ENCODE measurements at regions not wholly inside any gene's neighbourhood (a gene's known extent, or its start where the extent isn't known, plus 50 kb on each side); places are given as distances from the start of the nearest gene placed in this dataset.

- TF ChIP-seq, protein P1, sequence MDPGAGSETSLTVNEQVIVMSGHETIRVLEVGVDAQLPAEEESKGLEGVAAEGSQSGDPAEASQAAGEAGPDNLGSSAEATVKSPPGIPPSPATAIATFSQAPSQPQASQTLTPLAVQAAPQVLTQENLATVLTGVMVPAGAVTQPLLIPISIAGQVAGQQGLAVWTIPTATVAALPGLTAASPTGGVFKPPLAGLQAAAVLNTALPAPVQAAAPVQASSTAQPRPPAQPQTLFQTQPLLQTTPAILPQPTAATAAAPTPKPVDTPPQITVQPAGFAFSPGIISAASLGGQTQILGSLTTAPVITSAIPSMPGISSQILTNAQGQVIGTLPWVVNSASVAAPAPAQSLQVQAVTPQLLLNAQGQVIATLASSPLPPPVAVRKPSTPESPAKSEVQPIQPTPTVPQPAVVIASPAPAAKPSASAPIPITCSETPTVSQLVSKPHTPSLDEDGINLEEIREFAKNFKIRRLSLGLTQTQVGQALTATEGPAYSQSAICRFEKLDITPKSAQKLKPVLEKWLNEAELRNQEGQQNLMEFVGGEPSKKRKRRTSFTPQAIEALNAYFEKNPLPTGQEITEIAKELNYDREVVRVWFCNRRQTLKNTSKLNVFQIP (CRISPR knock-in tag; IDR thresholded peaks at IDR 0.05; ENCODE audit: borderline replicate concordance, low read depth): no peak
- no peak for TF ChIP-seq CSDC2 (CRISPR knock-in tag; IDR thresholded peaks at IDR 0.05)
- TF ChIP-seq SNAI2 (CRISPR knock-in tag; IDR thresholded peaks at IDR 0.05): no peak
- TF ChIP-seq TOX (CRISPR knock-in tag; IDR thresholded peaks at IDR 0.05; ENCODE audit: borderline replicate concordance): no peak
- TF ChIP-seq TSHZ2 (CRISPR knock-in tag; IDR thresholded peaks at IDR 0.05): no peak
- TF ChIP-seq TCF4 (CRISPR knock-in tag; IDR thresholded peaks at IDR 0.05; ENCODE audit: borderline replicate concordance): no peak
- TF ChIP-seq, protein P2, sequence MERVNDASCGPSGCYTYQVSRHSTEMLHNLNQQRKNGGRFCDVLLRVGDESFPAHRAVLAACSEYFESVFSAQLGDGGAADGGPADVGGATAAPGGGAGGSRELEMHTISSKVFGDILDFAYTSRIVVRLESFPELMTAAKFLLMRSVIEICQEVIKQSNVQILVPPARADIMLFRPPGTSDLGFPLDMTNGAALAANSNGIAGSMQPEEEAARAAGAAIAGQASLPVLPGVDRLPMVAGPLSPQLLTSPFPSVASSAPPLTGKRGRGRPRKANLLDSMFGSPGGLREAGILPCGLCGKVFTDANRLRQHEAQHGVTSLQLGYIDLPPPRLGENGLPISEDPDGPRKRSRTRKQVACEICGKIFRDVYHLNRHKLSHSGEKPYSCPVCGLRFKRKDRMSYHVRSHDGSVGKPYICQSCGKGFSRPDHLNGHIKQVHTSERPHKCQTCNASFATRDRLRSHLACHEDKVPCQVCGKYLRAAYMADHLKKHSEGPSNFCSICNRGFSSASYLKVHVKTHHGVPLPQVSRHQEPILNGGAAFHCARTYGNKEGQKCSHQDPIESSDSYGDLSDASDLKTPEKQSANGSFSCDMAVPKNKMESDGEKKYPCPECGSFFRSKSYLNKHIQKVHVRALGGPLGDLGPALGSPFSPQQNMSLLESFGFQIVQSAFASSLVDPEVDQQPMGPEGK (CRISPR knock-in tag; IDR thresholded peaks at IDR 0.05; ENCODE audit: borderline replicate concordance): no peak
Measured at GRCh38 chr3:178100908-178101307, 435.3 kb upstream of the KCNMB2 start (continued).

DNA sequence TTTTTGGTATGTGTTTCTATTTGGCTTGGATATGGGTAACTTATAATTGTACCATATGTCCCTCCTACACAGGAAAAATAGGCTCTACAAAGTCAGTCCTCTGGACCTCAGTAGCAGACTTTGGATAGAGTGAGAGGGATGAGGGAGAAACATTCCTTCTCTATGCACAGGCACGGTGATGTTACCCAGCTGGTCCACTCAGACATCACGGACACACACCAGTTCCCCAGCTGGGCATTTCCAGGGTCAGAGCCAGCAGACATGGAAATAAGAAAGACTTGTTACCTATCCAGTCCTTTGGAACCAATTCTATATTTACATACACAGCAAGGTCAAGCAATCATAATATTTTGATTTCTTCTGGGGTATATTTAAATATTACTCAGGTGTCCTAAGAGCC is 433.1 kb upstream of the KCNMB2 start:
- TF ChIP-seq ARNTL (CRISPR knock-in tag; IDR thresholded peaks at IDR 0.05; ENCODE audit: borderline replicate concordance, low read depth): no peak
- no peak for TF ChIP-seq ZNF8 (CRISPR knock-in tag; IDR thresholded peaks at IDR 0.05)
- no peak for TF ChIP-seq OSR1 (CRISPR knock-in tag; IDR thresholded peaks at IDR 0.05)
- TF ChIP-seq, protein P2 (CRISPR knock-in tag; IDR thresholded peaks at IDR 0.05; ENCODE audit: borderline replicate concordance): no peak
- TF ChIP-seq SNAI2 (CRISPR knock-in tag; IDR thresholded peaks at IDR 0.05): no peak
- TF ChIP-seq ISL1 (CRISPR knock-in tag; IDR thresholded peaks at IDR 0.05): no peak
- TF ChIP-seq ZC3H10 (CRISPR knock-in tag; IDR thresholded peaks at IDR 0.05): no peak
- TF ChIP-seq, protein P3, sequence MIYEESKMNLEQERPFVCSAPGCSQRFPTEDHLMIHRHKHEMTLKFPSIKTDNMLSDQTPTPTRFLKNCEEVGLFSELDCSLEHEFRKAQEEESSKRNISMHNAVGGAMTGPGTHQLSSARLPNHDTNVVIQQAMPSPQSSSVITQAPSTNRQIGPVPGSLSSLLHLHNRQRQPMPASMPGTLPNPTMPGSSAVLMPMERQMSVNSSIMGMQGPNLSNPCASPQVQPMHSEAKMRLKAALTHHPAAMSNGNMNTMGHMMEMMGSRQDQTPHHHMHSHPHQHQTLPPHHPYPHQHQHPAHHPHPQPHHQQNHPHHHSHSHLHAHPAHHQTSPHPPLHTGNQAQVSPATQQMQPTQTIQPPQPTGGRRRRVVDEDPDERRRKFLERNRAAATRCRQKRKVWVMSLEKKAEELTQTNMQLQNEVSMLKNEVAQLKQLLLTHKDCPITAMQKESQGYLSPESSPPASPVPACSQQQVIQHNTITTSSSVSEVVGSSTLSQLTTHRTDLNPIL (CRISPR knock-in tag; IDR thresholded peaks at IDR 0.05; ENCODE audit: low read depth): no peak
- TF ChIP-seq ESRRG (CRISPR knock-in tag; IDR thresholded peaks at IDR 0.05): no peak
- no peak for TF ChIP-seq ZFP30 (CRISPR knock-in tag; IDR thresholded peaks at IDR 0.05)
- TF ChIP-seq TCF4 (CRISPR knock-in tag; IDR thresholded peaks at IDR 0.05; ENCODE audit: borderline replicate concordance): no peak
- TF ChIP-seq PPARA (CRISPR knock-in tag; IDR thresholded peaks at IDR 0.05; ENCODE audit: borderline replicate concordance): no peak
- TF ChIP-seq, protein P4, sequence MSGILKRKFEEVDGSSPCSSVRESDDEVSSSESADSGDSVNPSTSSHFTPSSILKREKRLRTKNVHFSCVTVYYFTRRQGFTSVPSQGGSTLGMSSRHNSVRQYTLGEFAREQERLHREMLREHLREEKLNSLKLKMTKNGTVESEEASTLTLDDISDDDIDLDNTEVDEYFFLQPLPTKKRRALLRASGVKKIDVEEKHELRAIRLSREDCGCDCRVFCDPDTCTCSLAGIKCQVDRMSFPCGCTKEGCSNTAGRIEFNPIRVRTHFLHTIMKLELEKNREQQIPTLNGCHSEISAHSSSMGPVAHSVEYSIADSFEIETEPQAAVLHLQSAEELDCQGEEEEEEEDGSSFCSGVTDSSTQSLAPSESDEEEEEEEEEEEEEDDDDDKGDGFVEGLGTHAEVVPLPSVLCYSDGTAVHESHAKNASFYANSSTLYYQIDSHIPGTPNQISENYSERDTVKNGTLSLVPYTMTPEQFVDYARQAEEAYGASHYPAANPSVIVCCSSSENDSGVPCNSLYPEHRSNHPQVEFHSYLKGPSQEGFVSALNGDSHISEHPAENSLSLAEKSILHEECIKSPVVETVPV (CRISPR knock-in tag; IDR thresholded peaks at IDR 0.05): no peak
- TF ChIP-seq, protein P1 (CRISPR knock-in tag; IDR thresholded peaks at IDR 0.05; ENCODE audit: borderline replicate concordance, low read depth): no peak
- no peak for ATAC-seq

Measured in SK-N-SH treated with all-trans-retinoic acid at 6 μM for 48 hours (cell line).